ENCODE measurements at regions not wholly inside any gene's neighbourhood (a gene's known extent, or its start where the extent isn't known, plus 50 kb on each side); places are given as distances from the start of the nearest gene placed in this dataset.

- intact Hi-C loops (cut with DNase I): loop anchor here (5.0 kb wide), 1 partner anchor 906 kb away; no protein-coding TSS in a partner anchor
- Histone ChIP-seq H3K27me3 (no peaks in the 10 kb centered on the region), H3K9me3 (no peaks in the 10 kb centered on the region), H3K4me3 (no peak overlapping the region), H3K27ac (no peak overlapping the region), H3K4me1 (no peaks in the 10 kb centered on the region), H3K36me3 (no peaks in the 10 kb centered on the region)
- no peak for TF ChIP-seq POLR2A (IDR thresholded peaks at IDR 0.05)
- TF ChIP-seq CTCF (IDR thresholded peaks at IDR 0.05): no peak
- TF ChIP-seq POLR2AphosphoS5 (IDR thresholded peaks at IDR 0.05; ENCODE audit: insufficient read depth in 1 of 2, low read depth in 1 of 2): no peak
- DNase-seq (ENCODE audit: extremely low spot score in 2 of 2): no peak
These were observed 74.8 kb upstream of the TSLP start for GRCh38 chr5:110996742-110997141.

- Histone ChIP-seq H3K36me3 (no peaks in the 10 kb centered on the region), H3K4me1 (no peaks in the 10 kb centered on the region), H3K27me3 (no peaks in the 10 kb centered on the region), H3K9me3 (no peaks in the 10 kb centered on the region), H3K4me3 (no peak overlapping the region), H3K27ac (no peak overlapping the region)
- no peak for DNase-seq (ENCODE audit: extremely low spot score in 2 of 2)
- intact Hi-C loops (cut with DNase I): no loop called here
- TF ChIP-seq POLR2AphosphoS5 (IDR thresholded peaks at IDR 0.05; ENCODE audit: insufficient read depth in 1 of 2, low read depth in 1 of 2) (no peak), CTCF (IDR thresholded peaks at IDR 0.05) (no peak), POLR2A (IDR thresholded peaks at IDR 0.05) (no peak)
These were observed 69.5 kb upstream of the TSLP start for GRCh38 chr5:111002036-111002435.

GRCh38 chr5:111003623-111004022 lies 67.9 kb upstream of the TSLP start:
- no peaks in the 10 kb centered on the region for H3K27me3 ChIP-seq
- H3K4me1 ChIP-seq: no peaks in the 10 kb centered on the region
- no peak overlapping the region for H3K27ac ChIP-seq
- no peaks in the 10 kb centered on the region for H3K36me3 ChIP-seq
- H3K9me3 ChIP-seq: no peaks in the 10 kb centered on the region
- no peak overlapping the region for H3K4me3 ChIP-seq
- TF ChIP-seq POLR2A (IDR thresholded peaks at IDR 0.05) (no peak), POLR2AphosphoS5 (IDR thresholded peaks at IDR 0.05; ENCODE audit: insufficient read depth in 1 of 2, low read depth in 1 of 2) (no peak), CTCF (IDR thresholded peaks at IDR 0.05) (no peak)
- intact Hi-C loops (cut with DNase I): no loop called here
- DNase-seq (ENCODE audit: extremely low spot score in 2 of 2): no peak

GRCh38 chr5:111004291-111004690 lies 67.2 kb upstream of the TSLP start:
- no peaks in the 10 kb centered on the region for H3K27me3 ChIP-seq
- TF ChIP-seq POLR2AphosphoS5 (IDR thresholded peaks at IDR 0.05; ENCODE audit: insufficient read depth in 1 of 2, low read depth in 1 of 2) (no peak), POLR2A (IDR thresholded peaks at IDR 0.05) (no peak), CTCF (IDR thresholded peaks at IDR 0.05) (no peak)
- DNase-seq (ENCODE audit: extremely low spot score in 2 of 2): no peak
- no peaks in the 10 kb centered on the region for H3K9me3 ChIP-seq
- H3K27ac ChIP-seq: no peak overlapping the region
- H3K4me3 ChIP-seq: no peak overlapping the region
- no peaks in the 10 kb centered on the region for H3K36me3 ChIP-seq
- intact Hi-C loops (cut with DNase I): no loop called here
- H3K4me1 ChIP-seq: no peaks in the 10 kb centered on the region

GRCh38 chr5:111010783-111011182 lies 60.7 kb upstream of the TSLP start:
- Histone ChIP-seq H3K4me1 (no peaks in the 10 kb centered on the region), H3K4me3 (no peak overlapping the region), H3K9me3 (no peaks in the 10 kb centered on the region), H3K27ac (no peak overlapping the region), H3K36me3 (no peaks in the 10 kb centered on the region), H3K27me3 (no peaks in the 10 kb centered on the region)
- TF ChIP-seq CTCF (IDR thresholded peaks at IDR 0.05) (no peak), POLR2A (IDR thresholded peaks at IDR 0.05) (no peak), POLR2AphosphoS5 (IDR thresholded peaks at IDR 0.05; ENCODE audit: insufficient read depth in 1 of 2, low read depth in 1 of 2) (no peak)
- intact Hi-C loops (cut with DNase I): no loop called here
- no peak for DNase-seq (ENCODE audit: extremely low spot score in 2 of 2)
